H1 (cell line): ENCODE measurements at regions not wholly inside any gene's neighbourhood (a gene's known extent, or its start where the extent isn't known, plus 50 kb on each side); places are given as distances from the start of the nearest gene placed in this dataset.

Experiments
- CTCF ChIA-PET: fragments of 300-600 bp; sonication (Branson Sonifier 250); formaldehyde crosslinking; loops from one replicate; lab custom pipeline; 2021; ENCODE audit not compliant: partially characterized antibody; lab: Charles Lee
- POLR2A ChIA-PET: fragments of 300-600 bp; sonication (Branson Sonifier 250); formaldehyde crosslinking; loops from one replicate; lab custom pipeline; 2021; ENCODE audit warnings: inconsistent platforms; ENCODE audit not compliant: partially characterized antibody; lab: Charles Lee
- DNase-seq, 2 experiments: peaks; one replicate each; pipeline versions ENCODE4 v3.0.0 to v3.0.0-alpha.2; 2010 to 2022; ENCODE audit warnings: low spot score in 2 of 2, low read depth in 1 of 2, mixed read lengths in 1 of 2
- FAIRE-seq: peaks from 2 replicates; lab custom pipeline; 2011; peaks lifted over from hg19 to GRCh38; lab: Jason Lieb, UNC
- H2AFZ ChIP-seq: 2 replicates; pipeline ENCODE4 v1.8.1; 2012; ENCODE audit warnings: low read length, inconsistent platforms
- H2AK5ac ChIP-seq: 2 replicates; pipeline ENCODE4 v1.6.1; 2013; ENCODE audit warnings: low read depth, low read length
- H2BK120ac ChIP-seq: replicated peaks from 2 replicates; pipeline ENCODE3; 2013; ENCODE audit warnings: low read depth, low read length, inconsistent platforms
- H2BK12ac ChIP-seq: 2 replicates; pipeline ENCODE4 v1.6.1; 2013; ENCODE audit warnings: low read depth, low read length
- H2BK15ac ChIP-seq: 2 replicates; pipeline ENCODE4 v1.6.1; 2013; ENCODE audit warnings: low read length
- H2BK20ac ChIP-seq: 2 replicates; pipeline ENCODE4 v1.6.1; 2013; ENCODE audit warnings: low read length
- H2BK5ac ChIP-seq: 2 replicates; pipeline ENCODE4 v1.6.1; 2013; ENCODE audit warnings: low read depth, low read length
- H3K14ac ChIP-seq: 2 replicates; pipeline ENCODE4 v1.6.1; 2013; ENCODE audit warnings: inconsistent platforms; ENCODE audit not compliant: insufficient read length
- H3K18ac ChIP-seq: 2 replicates; pipeline ENCODE4 v1.6.1; 2013; ENCODE audit warnings: low read length; ENCODE audit errors: extremely low read depth
- H3K23ac ChIP-seq: 2 replicates; pipeline ENCODE4 v1.6.1; 2013; ENCODE audit warnings: inconsistent platforms; ENCODE audit not compliant: insufficient read length
- H3K23me2 ChIP-seq: 2 replicates; pipeline ENCODE4 v1.6.1; 2013; ENCODE audit warnings: low read depth, low read length
- H3K27ac ChIP-seq: 2 replicates; pipeline ENCODE4 v1.6.1; 2011; ENCODE audit warnings: low read depth, low read length, inconsistent platforms
- H3K27me3 ChIP-seq, 4 experiments: replicated peaks in 1 of 4; 1 replicate in 1 of 4; 2 replicates in 3 of 4; pipeline versions ENCODE4 v1.6.1 to v1.8.1; 2011 to 2013; ENCODE audit warnings: low read length in 3 of 4, mild to moderate bottlenecking in 3 of 4, inconsistent platforms in 2 of 4, mixed read lengths in 2 of 4, moderate library complexity in 1 of 4; ENCODE audit not compliant: control insufficient read depth in 3 of 4, insufficient read depth in 3 of 4; ENCODE audit errors: extremely low read depth in 1 of 4
- H3K36me3 ChIP-seq, 4 experiments: 2 replicates each; pipeline versions ENCODE4 v1.6.1 to v1.8.1; 2011 to 2013; ENCODE audit warnings: mild to moderate bottlenecking in 4 of 4, low read length in 3 of 4, moderate library complexity in 2 of 4, control low read depth in 1 of 4, inconsistent platforms in 1 of 4; ENCODE audit not compliant: insufficient read depth in 4 of 4, control insufficient read depth in 2 of 4
- H3K4ac ChIP-seq: replicated peaks from 2 replicates; pipeline ENCODE3; 2013; ENCODE audit warnings: low read length, low read depth, mixed read lengths, inconsistent platforms; ENCODE audit not compliant: insufficient read length
- H3K4me1 ChIP-seq, 4 experiments: replicated peaks in 1 of 4; 1 replicate in 1 of 4; 2 replicates in 3 of 4; pipeline versions ENCODE4 v1.6.1 to v1.8.1; 2011 to 2013; ENCODE audit warnings: low read length in 3 of 4, inconsistent platforms in 2 of 4, mixed read lengths in 1 of 4; ENCODE audit not compliant: insufficient read depth in 4 of 4, control insufficient read depth in 3 of 4
- H3K4me2 ChIP-seq, 2 experiments: 2 replicates each; pipeline versions ENCODE4 v1.6.1 to v1.8.1; 2011 to 2013; ENCODE audit warnings: low read depth in 2 of 2, low read length in 2 of 2, control low read depth in 1 of 2, inconsistent platforms in 1 of 2, mild to moderate bottlenecking in 1 of 2; ENCODE audit not compliant: insufficient read depth in 1 of 2
- H3K4me3 ChIP-seq, 4 experiments: fragments of 200-600, 300-600 bp in 1 of 4; sonication (generic), shearing (Covaris generic), sonication (Bioruptor Twin) in 1 of 4; 2 replicates each; pipeline versions ENCODE4 v1.5.1 to v1.8.1; 2011 to 2016; ENCODE audit warnings: low read length in 4 of 4, low read depth in 3 of 4, control low read depth in 2 of 4, inconsistent platforms in 2 of 4, mild to moderate bottlenecking in 2 of 4, mixed read lengths in 1 of 4, moderate library complexity in 1 of 4; ENCODE audit not compliant: insufficient read depth in 2 of 4; ENCODE audit errors: extremely low read depth in 1 of 4
- H3K56ac ChIP-seq: replicated peaks from 2 replicates; pipeline ENCODE3; 2013; ENCODE audit warnings: low read depth, mild to moderate bottlenecking, mixed read lengths, low read length, inconsistent platforms; ENCODE audit not compliant: insufficient read length
- H3K79me1 ChIP-seq: 2 replicates; pipeline ENCODE4 v1.6.1; 2013; ENCODE audit warnings: low read depth, low read length, control low read depth
- H3K79me2 ChIP-seq, 2 experiments: 2 replicates each; pipeline versions ENCODE4 v1.6.1 to v1.8.1; 2012 to 2013; ENCODE audit warnings: low read length in 2 of 2, mild to moderate bottlenecking in 2 of 2, inconsistent platforms in 1 of 2; ENCODE audit not compliant: insufficient read depth in 2 of 2, control insufficient read depth in 1 of 2
- H3K9ac ChIP-seq, 4 experiments: replicated peaks in 1 of 4; 1 replicate in 1 of 4; 2 replicates in 3 of 4; pipeline versions ENCODE4 v1.6.1 to v1.8.1; 2011 to 2013; ENCODE audit warnings: low read depth in 3 of 4, low read length in 3 of 4, control low read depth in 2 of 4, mild to moderate bottlenecking in 2 of 4, moderate library complexity in 2 of 4, inconsistent platforms in 1 of 4; ENCODE audit errors: extremely low read depth in 1 of 4
- H3K9me3 ChIP-seq, 2 experiments: 2 replicates each; pipeline versions ENCODE4 v1.6.1 to v1.8.1; 2012 to 2013; ENCODE audit warnings: mild to moderate bottlenecking in 2 of 2, moderate library complexity in 2 of 2, control low read depth in 1 of 2, inconsistent platforms in 1 of 2, low read depth in 1 of 2, low read length in 1 of 2, mixed read lengths in 1 of 2; ENCODE audit not compliant: insufficient read depth in 2 of 2
- H4K20me1 ChIP-seq, 2 experiments: replicated peaks in 1 of 2; 2 replicates each; pipeline versions ENCODE3 to v1.8.1; 2011 to 2013; ENCODE audit warnings: inconsistent platforms in 2 of 2, low read length in 2 of 2, mild to moderate bottlenecking in 1 of 2; ENCODE audit not compliant: insufficient read depth in 2 of 2, control insufficient read depth in 1 of 2
- H4K5ac ChIP-seq: 2 replicates; pipeline ENCODE4 v1.6.1; 2013; ENCODE audit warnings: low read length, low read depth, mixed read lengths, inconsistent platforms; ENCODE audit not compliant: insufficient read length
- H4K8ac ChIP-seq: 2 replicates; pipeline ENCODE4 v1.8.0; 2013; ENCODE audit warnings: mild to moderate bottlenecking, moderate library complexity, low read length, inconsistent platforms; ENCODE audit not compliant: insufficient read depth; ENCODE audit errors: extremely low read depth
- H4K91ac ChIP-seq: replicated peaks from 2 replicates; pipeline ENCODE3; 2013; ENCODE audit warnings: low read length, mixed read lengths, inconsistent platforms; ENCODE audit not compliant: insufficient read length
- CTBP2 ChIP-seq: IDR thresholded peaks from 2 replicates; pipeline ENCODE4 v1.7.0; 2011; ENCODE audit warnings: borderline replicate concordance, mild to moderate bottlenecking, moderate library complexity, mixed read lengths, low read length; ENCODE audit not compliant: insufficient read depth, insufficient read length
- WGBS, 2 experiments: shearing (Covaris generic) in 1 of 2; methylation state at CpG; one replicate each; pipeline versions ENCODE4 v1.1.6 to v1.1.7; 2013 to 2015; ENCODE audit warnings: low lambda C conversion rate in 2 of 2, mixed read lengths in 2 of 2, inconsistent platforms in 1 of 2, low coverage in 1 of 2, missing lambda C conversion rate in 1 of 2; ENCODE audit not compliant: insufficient replicate concordance in 2 of 2, insufficient coverage in 1 of 2, insufficient read length in 1 of 2; ENCODE audit errors: extremely low coverage in 1 of 2, missing lambda C conversion rate in 1 of 2; 5-methylcytosine and 5-hydroxymethylcytosine counted together

GRCh38 chr7:35342786-35343185, 88.9 kb upstream of the TBX20 start:
- Histone ChIP-seq H3K4me1 (no peaks in the 10 kb centered on the region; a peak in 1 of 7 replicates), H3K4me2 (no peak overlapping the region), H4K91ac (no peak overlapping the region), H3K56ac (no peak overlapping the region), H3K79me1 (no peaks in the 10 kb centered on the region), H2BK5ac (no peak overlapping the region), H3K79me2 (no peaks in the 10 kb centered on the region), H2BK120ac (no peak overlapping the region), H3K14ac (no peak overlapping the region), H3K4ac (no peak overlapping the region), H4K5ac (no peak overlapping the region), H3K9ac (no peak overlapping the region), H3K36me3 (no peaks in the 10 kb centered on the region)
- CTCF ChIA-PET = interaction anchor here (1.2 kb wide), 1 partner anchor 10 kb away, joined by 3 read pairs; no protein-coding TSS in a partner anchor
- TF ChIP-seq CTBP2 = no peak
- TF ChIP-seq, all 59 proteins: peak for 0
- no peak overlapping the region for H2AK5ac ChIP-seq
- H2BK15ac ChIP-seq = no peak overlapping the region
- 93% methylated on average over 3 of the region's 3 CpGs; no CpG with 5 or more reads in 1 of the 2 experiments for WGBS, 2 experiments
- H3K27ac ChIP-seq = no peak overlapping the region
- FAIRE-seq (no peak), DNase-seq (no peak)
- H2AFZ ChIP-seq = no peak overlapping the region; the same call in 1 of the 2 replicates
- no peaks in the 10 kb centered on the region for H4K20me1 ChIP-seq
- H3K18ac ChIP-seq = no peak overlapping the region
- H2BK20ac ChIP-seq = no peak overlapping the region
- H4K8ac ChIP-seq = no peak overlapping the region
- H3K23me2 ChIP-seq = no peaks in the 10 kb centered on the region
- no peak overlapping the region for H3K23ac ChIP-seq
- H3K4me3 ChIP-seq = no peak overlapping the region
- no peaks in the 10 kb centered on the region for H3K27me3 ChIP-seq
- no peaks in the 10 kb centered on the region; a peak in 1 of 4 replicates for H3K9me3 ChIP-seq
- H2BK12ac ChIP-seq = no peak overlapping the region
- POLR2A ChIA-PET = no interaction called here
